ENCODE measurements at regions not wholly inside any gene's neighbourhood (a gene's known extent, or its start where the extent isn't known, plus 50 kb on each side); places are given as distances from the start of the nearest gene placed in this dataset.

- ChIA-PET CTCF (interaction anchor here (1.5 kb wide), 1 partner anchor 414 kb away, joined by 4 read pairs; no protein-coding TSS in a partner anchor), POLR2A (no interaction called here)
- TF ChIP-seq CTCF (IDR thresholded peaks at IDR 0.05; ENCODE audit: insufficient read depth, low read length, missing control alignments), result no peak
- H3K4me3 ChIP-seq (ENCODE audit: low read depth, low read length), result no peak overlapping the region
- no peak for DNase-seq (ENCODE audit: low read depth, low spot score)
Observed at GRCh38 chr17:77599699-77600098, 358.8 kb upstream of the TNRC6C start.

- POLR2A ChIA-PET, result no interaction called here
- CTCF ChIA-PET, result no interaction called here
- H3K4me3 ChIP-seq (ENCODE audit: low read depth, low read length), result no peak overlapping the region
- TF ChIP-seq CTCF (IDR thresholded peaks at IDR 0.05; ENCODE audit: insufficient read depth, low read length, missing control alignments), result no peak
- no peak for DNase-seq (ENCODE audit: low read depth, low spot score)
Observed at GRCh38 chr17:77600346-77600745, 358.2 kb upstream of the TNRC6C start.

- ChIA-PET POLR2A (interaction anchor here (1.3 kb wide), 1 partner anchor 357 kb away, joined by 4 read pairs; the partner anchor contains the start of gene TNRC6C), CTCF (no interaction called here)
- H3K4me3 ChIP-seq (ENCODE audit: low read depth, low read length), result no peak overlapping the region
- DNase-seq (ENCODE audit: low read depth, low spot score), result no peak
- no peak for TF ChIP-seq CTCF (IDR thresholded peaks at IDR 0.05; ENCODE audit: insufficient read depth, low read length, missing control alignments)
Observed at GRCh38 chr17:77601054-77601979, 357.2 kb upstream of the TNRC6C start.

- ChIA-PET CTCF (no interaction called here), POLR2A (interaction anchor here (1.3 kb wide), 1 partner anchor 356 kb away, joined by 4 read pairs; the partner anchor contains the start of gene TNRC6C)
- no peak for TF ChIP-seq CTCF (IDR thresholded peaks at IDR 0.05; ENCODE audit: insufficient read depth, low read length, missing control alignments)
- no peak overlapping the region for H3K4me3 ChIP-seq (ENCODE audit: low read depth, low read length)
- peak; percentile 26 for DNase-seq (ENCODE audit: low read depth, low spot score)
Observed at GRCh38 chr17:77602062-77602746, 356.3 kb upstream of the TNRC6C start.

GRCh38 chr17:77602883-77603640 is 355.4 kb upstream of the TNRC6C start:
- DNase-seq (ENCODE audit: low read depth, low spot score), result no peak
- ChIA-PET CTCF (no interaction called here), POLR2A (interaction anchor here (1.3 kb wide), 1 partner anchor 355 kb away, joined by 4 read pairs; the partner anchor contains the start of gene TNRC6C)
- no peak for TF ChIP-seq CTCF (IDR thresholded peaks at IDR 0.05; ENCODE audit: insufficient read depth, low read length, missing control alignments)
- no peak overlapping the region for H3K4me3 ChIP-seq (ENCODE audit: low read depth, low read length)

Data from AG04449 (cell line).